ENCODE measurements at regions not wholly inside any gene's neighbourhood (a gene's known extent, or its start where the extent isn't known, plus 50 kb on each side); places are given as distances from the start of the nearest gene placed in this dataset.

DNA sequence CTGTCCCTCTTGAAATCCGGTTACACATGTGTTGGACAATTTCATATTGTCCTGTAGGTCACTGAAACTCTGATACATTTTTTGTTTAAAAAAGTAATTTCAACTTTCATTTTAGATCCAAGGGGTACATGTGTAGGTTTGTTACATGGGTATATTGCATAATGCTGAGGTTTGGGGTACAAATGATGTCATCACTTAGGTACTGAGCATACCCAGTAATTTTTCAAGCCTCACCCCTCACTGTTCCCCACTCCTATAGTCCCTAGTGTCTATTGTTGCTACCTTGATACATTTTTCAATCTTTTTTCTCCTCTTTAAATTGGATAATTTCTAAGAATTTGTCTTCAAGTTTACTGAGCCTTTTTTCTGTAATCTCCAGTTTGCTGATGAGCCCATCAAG is 483.0 kb downstream of the DHX35 start:
- Histone ChIP-seq H2AFZ (ENCODE audit: low read depth, low read length, severe bottlenecking) (no peak overlapping the region), H3K9ac (ENCODE audit: low read length) (no peak overlapping the region), H3K9me2 (replicated peaks; ENCODE audit: insufficient read depth, low read length) (no peaks in the 10 kb centered on the region), H3F3A (ENCODE audit: insufficient read depth) (no peaks in the 10 kb centered on the region), H3K9me3 (ENCODE audit: insufficient read depth, low read length) (no peaks in the 10 kb centered on the region), H3K4me3 (ENCODE audit: insufficient read depth, low read length, poor library complexity, severe bottlenecking) (no peak overlapping the region), H3K27ac (ENCODE audit: low read depth, low read length) (no peak overlapping the region), H3K79me2 (ENCODE audit: insufficient read depth, low read length) (no peaks in the 10 kb centered on the region), H3K4me2 (ENCODE audit: low read depth, low read length, poor library complexity, severe bottlenecking) (no peak overlapping the region), H4K20me1 (ENCODE audit: low read depth, low read length) (no peaks in the 10 kb centered on the region), H3K27me3 (ENCODE audit: low read length) (0 out of 2 replicates have a peak, but pooled peaks cover 3% of the 10 kb centered on the region), H3K36me3 (ENCODE audit: low read length) (no peaks in the 10 kb centered on the region)
- TF ChIP-seq, protein P1, sequence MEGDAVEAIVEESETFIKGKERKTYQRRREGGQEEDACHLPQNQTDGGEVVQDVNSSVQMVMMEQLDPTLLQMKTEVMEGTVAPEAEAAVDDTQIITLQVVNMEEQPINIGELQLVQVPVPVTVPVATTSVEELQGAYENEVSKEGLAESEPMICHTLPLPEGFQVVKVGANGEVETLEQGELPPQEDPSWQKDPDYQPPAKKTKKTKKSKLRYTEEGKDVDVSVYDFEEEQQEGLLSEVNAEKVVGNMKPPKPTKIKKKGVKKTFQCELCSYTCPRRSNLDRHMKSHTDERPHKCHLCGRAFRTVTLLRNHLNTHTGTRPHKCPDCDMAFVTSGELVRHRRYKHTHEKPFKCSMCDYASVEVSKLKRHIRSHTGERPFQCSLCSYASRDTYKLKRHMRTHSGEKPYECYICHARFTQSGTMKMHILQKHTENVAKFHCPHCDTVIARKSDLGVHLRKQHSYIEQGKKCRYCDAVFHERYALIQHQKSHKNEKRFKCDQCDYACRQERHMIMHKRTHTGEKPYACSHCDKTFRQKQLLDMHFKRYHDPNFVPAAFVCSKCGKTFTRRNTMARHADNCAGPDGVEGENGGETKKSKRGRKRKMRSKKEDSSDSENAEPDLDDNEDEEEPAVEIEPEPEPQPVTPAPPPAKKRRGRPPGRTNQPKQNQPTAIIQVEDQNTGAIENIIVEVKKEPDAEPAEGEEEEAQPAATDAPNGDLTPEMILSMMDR (IDR thresholded peaks at IDR 0.05; ENCODE audit: insufficient read depth, low read length, poor library complexity, severe bottlenecking): no peak
- no peak for TF ChIP-seq EZH2phosphoT487 (conservative IDR thresholded peaks at IDR 0.05; ENCODE audit: low read length)

DNA sequence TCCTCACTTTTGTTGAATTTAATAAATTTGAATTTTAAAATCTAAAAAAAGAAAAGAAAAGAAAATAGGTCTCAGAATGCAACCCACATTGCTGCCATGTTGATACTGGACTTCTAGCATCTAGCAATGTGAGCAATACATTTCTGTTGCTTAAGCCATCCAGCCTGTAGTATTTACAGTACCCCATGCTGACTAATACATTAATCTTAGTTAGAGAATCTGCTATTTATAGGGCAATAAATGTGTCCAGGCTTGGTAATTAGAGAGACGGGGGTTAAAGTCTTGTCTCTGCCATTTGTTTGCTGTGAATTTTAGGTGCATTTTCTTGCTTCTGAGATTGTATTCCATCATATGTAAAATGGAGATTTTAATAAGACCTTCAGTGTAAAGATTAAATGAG is 471.3 kb downstream of the DHX35 start:
- Histone ChIP-seq H3K4me2 (ENCODE audit: low read depth, low read length, poor library complexity, severe bottlenecking) (no peak overlapping the region), H3K4me3 (ENCODE audit: insufficient read depth, low read length, poor library complexity, severe bottlenecking) (no peak overlapping the region), H3F3A (ENCODE audit: insufficient read depth) (no peaks in the 10 kb centered on the region), H3K9ac (ENCODE audit: low read length) (no peak overlapping the region), H3K9me3 (ENCODE audit: insufficient read depth, low read length) (no peaks in the 10 kb centered on the region), H3K36me3 (ENCODE audit: low read length) (no peaks in the 10 kb centered on the region), H3K27ac (ENCODE audit: low read depth, low read length) (no peak overlapping the region), H3K79me2 (ENCODE audit: insufficient read depth, low read length) (no peaks in the 10 kb centered on the region), H4K20me1 (ENCODE audit: low read depth, low read length) (no peaks in the 10 kb centered on the region), H3K27me3 (ENCODE audit: low read length) (no peaks in the 10 kb centered on the region), H3K9me2 (replicated peaks; ENCODE audit: insufficient read depth, low read length) (no peaks in the 10 kb centered on the region), H2AFZ (ENCODE audit: low read depth, low read length, severe bottlenecking) (no peak overlapping the region)
- TF ChIP-seq EZH2phosphoT487 (conservative IDR thresholded peaks at IDR 0.05; ENCODE audit: low read length): no peak
- TF ChIP-seq, protein P1 (IDR thresholded peaks at IDR 0.05; ENCODE audit: insufficient read depth, low read length, poor library complexity, severe bottlenecking): no peak

DNA sequence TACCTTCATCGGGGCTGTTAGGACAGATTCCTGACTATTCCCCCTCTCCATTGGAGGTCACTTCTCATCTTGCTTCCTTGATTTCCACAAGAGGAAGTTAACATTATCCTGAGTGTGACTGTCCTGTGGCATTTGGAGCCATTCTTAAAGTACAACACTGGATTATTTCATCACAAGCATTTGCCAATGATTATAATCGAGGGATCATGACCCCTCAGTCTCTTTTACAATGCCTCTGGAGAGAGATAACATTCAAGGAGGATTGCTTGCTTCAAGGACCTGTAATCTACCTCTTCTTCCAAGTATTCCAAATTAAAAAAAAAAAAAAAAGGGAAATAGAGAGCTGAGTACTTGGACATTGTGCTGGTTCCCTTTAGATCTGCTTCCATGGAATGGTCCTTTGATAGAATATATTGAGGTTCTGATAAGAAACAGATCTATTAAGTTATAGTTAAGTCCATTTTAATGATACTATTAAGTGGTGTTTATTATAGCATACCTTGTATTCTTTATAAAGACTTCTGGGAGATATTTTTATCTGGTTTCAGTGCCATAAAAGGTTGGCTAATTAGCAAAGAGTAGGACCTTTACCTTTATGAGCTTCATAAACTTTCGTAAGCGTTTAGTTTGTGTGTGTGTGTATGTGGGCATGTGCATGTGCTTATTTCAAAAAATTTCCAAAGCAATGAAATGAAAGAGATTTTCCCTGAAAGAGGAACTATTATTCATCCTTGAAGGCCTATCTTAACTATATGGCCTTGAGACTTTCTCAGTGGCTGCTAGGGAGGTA is 469.1 kb downstream of the DHX35 start:
- Histone ChIP-seq H3K27ac (ENCODE audit: low read depth, low read length) (no peak overlapping the region), H3K79me2 (ENCODE audit: insufficient read depth, low read length) (no peaks in the 10 kb centered on the region), H3F3A (ENCODE audit: insufficient read depth) (no peaks in the 10 kb centered on the region), H3K27me3 (ENCODE audit: low read length) (no peaks in the 10 kb centered on the region), H3K9me3 (ENCODE audit: insufficient read depth, low read length) (no peaks in the 10 kb centered on the region), H3K9ac (ENCODE audit: low read length) (no peak overlapping the region), H3K36me3 (ENCODE audit: low read length) (no peaks in the 10 kb centered on the region), H3K9me2 (replicated peaks; ENCODE audit: insufficient read depth, low read length) (no peaks in the 10 kb centered on the region), H3K4me2 (ENCODE audit: low read depth, low read length, poor library complexity, severe bottlenecking) (no peak overlapping the region), H3K4me3 (ENCODE audit: insufficient read depth, low read length, poor library complexity, severe bottlenecking) (no peak overlapping the region), H2AFZ (ENCODE audit: low read depth, low read length, severe bottlenecking) (no peak overlapping the region), H4K20me1 (ENCODE audit: low read depth, low read length) (no peaks in the 10 kb centered on the region)
- no peak for TF ChIP-seq EZH2phosphoT487 (conservative IDR thresholded peaks at IDR 0.05; ENCODE audit: low read length)
- TF ChIP-seq, protein P1 (IDR thresholded peaks at IDR 0.05; ENCODE audit: insufficient read depth, low read length, poor library complexity, severe bottlenecking): no peak

All from SU-DHL-6 (cell line).